Thyroid gland (tissue), 4 donors: ENCODE measurements at regions not wholly inside any gene's neighbourhood (a gene's known extent, or its start where the extent isn't known, plus 50 kb on each side); places are given as distances from the start of the nearest gene placed in this dataset.
"Not testable (repeated sequence)": the region's sequence is repeated elsewhere in the genome, so short reads cannot be mapped to it uniquely, and the experiment has no call there.

Source experiments
- DNase-seq, 2 donors: peaks; one replicate each; pipeline ENCODE4 v3.0.0-alpha.2; 2019
- H3K27ac ChIP-seq, 3 donors: fragments of 200-600 bp; sonication (generic); 1 replicate in 2 of 3; 2 replicates in 1 of 3; pipeline ENCODE4 v1.5.1; 2016 to 2019; ENCODE audit warnings: mild to moderate bottlenecking in 1 of 3, moderate library complexity in 1 of 3
- H3K27me3 ChIP-seq: fragments of 200-600 bp; sonication (generic); one replicate; pipeline ENCODE4 v1.5.1; 2019
- H3K36me3 ChIP-seq, 2 donors: fragments of 200-600 bp; sonication (generic); one replicate each; pipeline ENCODE4 v1.5.1; 2016 to 2019
- H3K4me1 ChIP-seq, 2 donors: fragments of 200-600 bp; sonication (generic); one replicate each; pipeline ENCODE4 v1.5.1; 2017 to 2019
- H3K4me3 ChIP-seq, 3 donors: fragments of 200-600 bp; sonication (generic); replicated peaks in 1 of 3; 1 replicate in 2 of 3; 2 replicates in 1 of 3; pipeline ENCODE4 v1.5.1; 2016; ENCODE audit warnings: mild to moderate bottlenecking in 1 of 3
- H3K9me3 ChIP-seq: fragments of 200-600 bp; sonication (generic); one replicate; pipeline ENCODE4 v1.5.1; 2017
- POLR2A ChIP-seq, 2 donors: fragments of 450-650 bp; IDR thresholded peaks; one replicate each; pipeline ENCODE4 v1.6.1; 2017; ENCODE audit warnings: antibody characterized with exemption in 2 of 2, mild to moderate bottlenecking in 2 of 2, moderate library complexity in 1 of 2
- WGBS, 2 donors: methylation state at CpG; one replicate each; pipeline ENCODE4 v1.1.5; 2017; 5-methylcytosine and 5-hydroxymethylcytosine counted together
- intact Hi-C: fragments of 100-400 bp; cut with DNase I; formaldehyde crosslinking; loops from one replicate; pipeline ENCODE4 v1.15.1; 2023
- TF ChIP-seq, protein P1 (sequence below), 6 experiments: fragments of 200-600 bp in 3 of 6; fragments of 450-650 bp in 3 of 6; sonication (generic) in 3 of 6; IDR thresholded peaks; one replicate each; pipeline ENCODE4 v1.5.1; 2016 to 2019; ENCODE audit warnings: antibody characterized with exemption in 6 of 6, mild to moderate bottlenecking in 2 of 6, inconsistent platforms in 1 of 6, moderate library complexity in 1 of 6

DNA sequence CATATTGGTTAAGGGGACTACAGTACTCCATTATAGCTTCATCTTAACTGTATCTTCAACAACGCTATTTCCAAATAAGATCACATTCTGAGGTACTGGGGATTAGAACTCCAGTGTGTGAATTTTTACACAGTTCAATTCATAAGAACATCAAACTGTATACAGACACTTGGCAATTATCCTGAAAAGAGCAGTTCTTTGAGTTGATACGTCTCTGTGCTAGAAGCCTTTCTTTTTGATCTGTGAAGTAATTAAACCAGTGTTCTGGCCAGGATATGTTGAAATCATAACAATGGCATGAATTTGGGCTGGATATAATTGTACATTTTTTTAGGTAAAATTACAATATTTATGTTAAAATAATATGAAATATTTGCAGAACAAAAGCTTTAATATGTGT, 93.5 kb upstream of the ITPRID2 start:
- Histone ChIP-seq H3K27me3 (no peaks in the 10 kb centered on the region), H3K36me3 (no peaks in the 10 kb centered on the region), H3K9me3 (no peaks in the 10 kb centered on the region), H3K4me1 (no peaks in the 10 kb centered on the region), H3K27ac (no peak overlapping the region), H3K4me3 (no peak overlapping the region)
- intact Hi-C loops, result no loop called here
- TF ChIP-seq, protein P1, sequence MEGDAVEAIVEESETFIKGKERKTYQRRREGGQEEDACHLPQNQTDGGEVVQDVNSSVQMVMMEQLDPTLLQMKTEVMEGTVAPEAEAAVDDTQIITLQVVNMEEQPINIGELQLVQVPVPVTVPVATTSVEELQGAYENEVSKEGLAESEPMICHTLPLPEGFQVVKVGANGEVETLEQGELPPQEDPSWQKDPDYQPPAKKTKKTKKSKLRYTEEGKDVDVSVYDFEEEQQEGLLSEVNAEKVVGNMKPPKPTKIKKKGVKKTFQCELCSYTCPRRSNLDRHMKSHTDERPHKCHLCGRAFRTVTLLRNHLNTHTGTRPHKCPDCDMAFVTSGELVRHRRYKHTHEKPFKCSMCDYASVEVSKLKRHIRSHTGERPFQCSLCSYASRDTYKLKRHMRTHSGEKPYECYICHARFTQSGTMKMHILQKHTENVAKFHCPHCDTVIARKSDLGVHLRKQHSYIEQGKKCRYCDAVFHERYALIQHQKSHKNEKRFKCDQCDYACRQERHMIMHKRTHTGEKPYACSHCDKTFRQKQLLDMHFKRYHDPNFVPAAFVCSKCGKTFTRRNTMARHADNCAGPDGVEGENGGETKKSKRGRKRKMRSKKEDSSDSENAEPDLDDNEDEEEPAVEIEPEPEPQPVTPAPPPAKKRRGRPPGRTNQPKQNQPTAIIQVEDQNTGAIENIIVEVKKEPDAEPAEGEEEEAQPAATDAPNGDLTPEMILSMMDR (IDR thresholded peaks at IDR 0.05), result no peak
- no peak for TF ChIP-seq POLR2A (IDR thresholded peaks at IDR 0.05)
- 83 to 92% methylated on average over 2 of the region's 2 CpGs for WGBS, 2 donors
- no peak for DNase-seq

DNA sequence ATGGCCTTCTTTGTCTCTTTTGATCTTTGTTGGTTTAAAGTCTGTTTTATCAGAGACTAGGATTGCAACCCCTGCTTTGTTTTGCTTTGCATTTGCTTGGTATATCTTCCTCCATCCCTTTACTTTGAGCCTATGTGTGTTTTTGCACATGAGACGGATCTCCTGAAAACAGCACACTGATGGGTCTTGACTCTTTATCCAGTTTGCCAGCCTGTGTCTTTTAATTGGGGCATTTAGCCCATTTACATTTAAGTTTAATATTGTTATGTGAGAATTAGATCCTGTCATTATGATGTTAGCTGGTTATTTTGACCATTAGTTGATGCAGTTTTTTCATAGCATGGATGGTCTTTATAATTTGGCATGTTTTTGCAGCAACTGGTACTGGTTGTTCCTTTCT, 89.2 kb upstream of the ITPRID2 start:
- intact Hi-C loops, H3K4me3 ChIP-seq, H3K9me3 ChIP-seq, H3K27ac ChIP-seq, H3K36me3 ChIP-seq, DNase-seq, H3K27me3 ChIP-seq: not testable (repeated sequence)
- WGBS, 2 donors, result 96 to 97% methylated on average over 1 of the region's 1 CpG
- H3K4me1 ChIP-seq, result peaks cover 7 to 17% of the 10 kb centered on the region in 2 donors

DNA sequence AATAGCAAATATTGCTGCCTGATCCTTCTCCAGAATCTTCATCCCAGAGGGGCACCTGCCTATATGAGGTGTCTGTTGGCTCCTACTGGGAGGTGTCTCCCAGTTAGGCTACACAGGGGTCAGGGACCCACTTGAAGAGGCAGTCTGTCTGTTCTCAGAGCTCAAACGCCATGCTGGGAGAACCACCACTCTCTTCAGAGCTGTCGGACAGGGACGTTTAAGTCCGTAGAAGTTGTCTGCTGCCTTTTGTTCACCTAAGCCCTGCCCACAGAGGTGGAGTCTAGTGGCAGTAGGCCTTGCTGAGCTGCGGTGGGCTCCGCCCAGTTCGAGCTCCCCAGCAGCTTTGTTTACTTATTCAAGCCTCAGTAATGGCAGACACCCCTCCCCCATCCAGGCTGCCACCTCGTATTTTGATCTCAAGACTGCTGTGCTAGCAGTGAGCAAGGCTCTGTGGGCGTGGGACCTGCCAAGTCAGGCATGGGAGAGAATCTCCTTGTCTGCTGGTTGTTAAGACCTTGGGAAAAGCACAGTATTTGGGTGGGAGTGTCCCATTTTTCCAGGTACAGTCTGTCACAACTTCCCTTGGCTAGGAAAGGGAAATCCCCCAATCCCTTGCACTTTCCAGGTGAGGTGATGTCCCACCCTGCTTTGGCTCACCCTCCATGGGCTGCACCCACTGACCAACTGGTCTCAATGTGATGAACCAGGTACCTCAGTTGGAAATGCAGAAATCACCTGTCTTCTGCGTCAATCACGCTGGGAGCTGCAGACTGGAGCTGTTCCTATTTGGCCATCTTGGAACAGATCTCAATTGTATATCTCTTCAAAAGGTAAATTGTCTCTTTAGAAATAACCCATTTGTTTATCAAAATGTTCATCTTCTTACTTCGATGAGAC, 87.4 kb upstream of the ITPRID2 start:
- intact Hi-C loops, H3K27ac ChIP-seq, H3K4me3 ChIP-seq, H3K36me3 ChIP-seq, H3K9me3 ChIP-seq, DNase-seq, H3K27me3 ChIP-seq: not testable (repeated sequence)
- peaks cover 7 to 17% of the 10 kb centered on the region in 2 donors for H3K4me1 ChIP-seq
- WGBS, 2 donors, result 77 to 80% methylated on average over 12 of the region's 12 CpGs

DNA sequence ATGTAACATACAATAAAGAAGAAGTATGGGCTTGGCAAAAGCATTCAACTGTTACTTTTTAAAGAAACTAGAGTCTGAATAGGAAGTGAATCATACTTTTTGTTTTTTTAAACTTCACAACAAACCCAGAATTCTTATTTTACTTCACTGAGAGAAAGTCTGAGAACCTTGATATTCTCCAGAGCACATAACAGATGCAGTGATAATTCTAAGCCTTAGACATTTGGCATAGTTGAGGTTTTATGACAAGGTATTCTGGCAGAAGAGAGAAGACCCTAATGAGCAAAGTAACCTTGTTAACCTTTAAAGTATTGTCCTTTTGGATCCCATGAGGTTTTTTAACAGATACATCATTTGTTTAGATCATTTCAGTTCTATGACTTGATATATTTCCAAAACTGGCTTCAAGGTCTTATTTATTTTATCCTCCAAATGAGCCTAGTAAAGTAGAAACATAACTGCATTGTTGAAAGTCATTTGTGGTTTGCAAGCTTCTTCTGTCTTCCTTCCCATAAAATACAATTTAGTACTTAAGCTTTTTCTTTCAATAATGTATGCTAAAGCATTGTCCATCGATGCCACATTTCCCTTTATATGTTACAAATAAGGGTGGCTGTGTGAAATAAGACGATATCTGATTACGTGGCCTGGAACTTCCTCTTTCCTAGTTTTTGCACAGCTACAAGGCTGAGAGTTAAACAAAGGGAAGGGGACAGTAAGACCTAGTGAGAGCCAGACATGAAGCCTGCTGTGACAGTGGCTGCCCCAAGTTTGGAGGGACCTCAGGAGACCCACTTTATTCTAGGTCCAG, 86.1 kb upstream of the ITPRID2 start:
- Histone ChIP-seq H3K36me3 (no peaks in the 10 kb centered on the region), H3K27me3 (no peaks in the 10 kb centered on the region), H3K4me3 (no peak overlapping the region), H3K4me1 (peaks cover 7 to 17% of the 10 kb centered on the region in 2 donors), H3K27ac (no peak overlapping the region), H3K9me3 (no peaks in the 10 kb centered on the region)
- no peak for DNase-seq
- intact Hi-C loops, result no loop called here
- 72 to 81% methylated on average over 3 of the region's 3 CpGs for WGBS, 2 donors
- TF ChIP-seq, protein P1 (IDR thresholded peaks at IDR 0.05), result no peak
- TF ChIP-seq POLR2A (IDR thresholded peaks at IDR 0.05), result no peak

DNA sequence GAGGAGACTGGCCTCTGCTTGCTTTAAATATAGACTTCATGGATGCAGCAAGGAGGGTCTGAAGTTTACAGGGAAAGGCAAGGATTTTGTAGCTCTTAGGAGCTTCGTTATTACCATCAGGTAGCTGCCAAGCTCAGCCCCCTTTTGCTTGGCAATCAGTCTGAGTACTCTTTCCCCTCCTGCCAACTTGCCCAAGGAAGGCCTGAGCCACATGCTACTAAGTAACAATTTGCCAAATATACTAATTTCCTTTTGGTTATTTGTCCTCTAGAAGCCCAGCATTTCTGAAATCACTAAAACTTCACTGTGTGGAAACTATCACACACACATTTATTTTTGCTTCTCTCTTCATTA, 85.5 kb upstream of the ITPRID2 start:
- no peak for DNase-seq
- Histone ChIP-seq H3K4me3 (no peak overlapping the region), H3K27ac (no peak overlapping the region), H3K9me3 (no peaks in the 10 kb centered on the region), H3K4me1 (peaks cover 7 to 19% of the 10 kb centered on the region in 2 donors), H3K27me3 (no peaks in the 10 kb centered on the region), H3K36me3 (no peaks in the 10 kb centered on the region)
- TF ChIP-seq POLR2A (IDR thresholded peaks at IDR 0.05), result no peak
- TF ChIP-seq, protein P1 (IDR thresholded peaks at IDR 0.05), result no peak
- intact Hi-C loops, result no loop called here
- 38 to 44% methylated on average over 1 of the region's 1 CpG for WGBS, 2 donors

DNA sequence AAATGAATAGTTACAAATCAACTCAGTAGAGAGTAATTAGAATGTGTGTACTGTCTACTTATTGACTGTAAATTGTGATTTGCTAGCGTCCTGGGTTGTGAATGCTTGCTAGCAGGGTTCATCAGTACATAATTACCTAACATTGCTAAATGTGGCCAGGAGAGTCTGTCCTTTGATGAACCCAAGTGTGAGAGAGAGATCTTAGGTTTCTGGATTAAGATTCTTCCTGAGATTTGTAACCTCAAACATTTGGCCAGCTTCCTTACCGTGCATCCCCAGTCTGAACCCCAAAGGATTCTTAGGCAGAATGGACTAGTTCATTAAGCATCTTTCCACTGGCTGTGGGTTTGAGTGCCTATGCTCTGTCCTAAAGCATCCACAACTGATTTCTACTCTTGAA, 84.0 kb upstream of the ITPRID2 start:
- 87 to 89% methylated on average over 2 of the region's 2 CpGs for WGBS, 2 donors
- peaks cover 7 to 21% of the 10 kb centered on the region in 2 donors for H3K4me1 ChIP-seq
- no peak overlapping the region for H3K27ac ChIP-seq
- no peak for DNase-seq
- TF ChIP-seq, protein P1 (IDR thresholded peaks at IDR 0.05), result no peak
- no peak for TF ChIP-seq POLR2A (IDR thresholded peaks at IDR 0.05)
- H3K4me3 ChIP-seq, result no peak overlapping the region
- intact Hi-C loops, result no loop called here
- no peaks in the 10 kb centered on the region for H3K36me3 ChIP-seq
- H3K27me3 ChIP-seq, result no peaks in the 10 kb centered on the region
- no peaks in the 10 kb centered on the region for H3K9me3 ChIP-seq
